HG02798 (cell line): ENCODE measurements at regions not wholly inside any gene's neighbourhood (a gene's known extent, or its start where the extent isn't known, plus 50 kb on each side); places are given as distances from the start of the nearest gene placed in this dataset.
A peak's percentile ranks its signal among the peaks of the same experiment; 100 is the strongest.
"Not testable (repeated sequence)": the region's sequence is repeated elsewhere in the genome, so short reads cannot be mapped to it uniquely, and the experiment has no call there.

ENCODE experiments used
- ATAC-seq: cut with Tn5 transposase; IDR thresholded peaks from one replicate; pipeline ENCODE4 v1.9.1; 2021; ENCODE audit warnings: mild to moderate bottlenecking; ENCODE audit not compliant: unreplicated experiment, poor library complexity

DNA sequence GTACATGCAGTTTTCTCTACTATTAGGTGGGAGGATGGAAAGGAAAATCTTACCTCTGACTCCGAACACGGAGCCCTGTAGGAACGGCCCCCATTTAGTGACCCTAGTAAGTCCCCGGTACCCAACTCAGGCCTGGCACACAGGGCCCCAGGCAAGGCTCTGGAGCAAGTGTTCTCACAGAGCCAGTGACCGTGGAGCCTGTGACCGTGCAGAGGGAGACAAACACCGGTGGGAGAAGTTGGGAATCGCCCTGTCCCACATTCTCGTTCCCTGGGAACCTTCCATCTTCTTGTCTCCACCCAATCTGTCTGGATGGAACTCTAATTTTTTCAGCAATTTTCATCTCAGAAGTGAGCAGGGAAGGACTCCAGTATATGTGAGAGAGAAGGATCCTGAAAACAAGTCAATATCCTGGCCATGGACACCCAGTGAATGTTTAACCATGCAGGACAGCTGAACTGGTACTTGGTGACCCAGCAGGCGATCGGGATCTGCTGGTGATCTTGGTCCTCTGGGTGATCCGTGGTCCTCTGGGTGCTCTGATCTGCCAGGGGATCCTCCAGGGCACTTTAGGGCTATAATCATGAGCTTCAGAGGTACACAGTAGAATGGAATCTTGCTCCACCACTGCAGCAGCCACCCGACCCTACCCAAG lies 348.6 kb upstream of the ID2 start:
- no peak for ATAC-seq

DNA sequence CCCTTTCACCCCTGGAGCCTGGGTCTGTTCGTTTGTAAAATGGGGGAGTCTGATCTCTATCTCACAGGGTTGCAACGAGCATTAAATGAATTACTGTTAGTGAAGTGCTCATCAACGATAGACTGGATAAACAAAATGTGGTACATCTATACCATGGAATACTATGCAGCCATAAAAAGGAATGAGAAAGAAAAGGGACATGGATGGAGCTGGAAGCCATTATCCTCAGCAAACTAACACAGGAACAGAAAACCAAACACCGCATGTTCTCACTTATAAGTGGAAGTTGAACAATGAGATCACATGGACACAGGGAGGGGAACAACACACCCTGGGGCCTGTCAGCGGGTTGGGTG lies 348.0 kb upstream of the ID2 start:
- ATAC-seq, result not testable (repeated sequence)

DNA sequence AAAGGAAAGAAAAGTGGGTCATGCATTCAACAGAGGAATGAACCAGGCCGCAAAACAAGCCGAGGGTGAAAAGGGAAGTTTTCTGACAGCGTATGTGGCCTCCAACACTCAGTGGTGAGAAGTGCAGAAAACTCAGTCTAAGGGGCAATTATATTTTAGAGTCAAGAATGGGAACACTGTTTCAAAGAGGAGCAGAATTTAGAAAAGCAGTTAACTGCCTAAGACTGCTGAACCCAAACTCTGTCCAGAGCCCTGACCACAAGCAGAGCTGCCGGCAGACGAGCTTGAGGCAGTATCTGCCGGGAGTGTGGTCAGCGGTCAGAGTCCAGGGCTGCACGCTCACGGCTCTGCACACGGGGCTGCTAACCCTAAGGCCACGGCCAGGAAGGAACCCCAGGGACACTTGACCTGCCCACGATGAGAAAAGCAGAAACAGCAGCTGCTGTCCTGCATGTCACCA lies 347.0 kb upstream of the ID2 start:
- ATAC-seq, result no peak

DNA sequence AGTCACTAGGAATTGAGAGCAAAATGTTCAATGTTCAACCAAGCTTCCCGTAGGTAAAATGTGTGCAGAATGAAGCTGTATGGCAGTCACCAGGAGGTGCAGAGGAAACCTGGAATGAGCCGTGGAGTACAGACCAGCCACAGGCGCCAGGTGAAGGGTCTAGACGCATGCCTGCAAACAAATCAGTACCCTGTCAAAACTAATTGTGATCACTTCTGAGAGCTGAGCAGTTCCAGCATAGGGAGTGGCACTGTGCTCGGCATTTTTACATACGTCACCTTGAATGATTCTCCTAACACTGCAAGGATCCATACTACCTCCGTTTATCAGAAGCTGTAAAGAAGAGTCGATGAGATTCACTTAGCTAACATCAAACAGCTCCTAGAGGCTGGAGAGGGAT lies 346.1 kb upstream of the ID2 start:
- ATAC-seq, result no peak

DNA sequence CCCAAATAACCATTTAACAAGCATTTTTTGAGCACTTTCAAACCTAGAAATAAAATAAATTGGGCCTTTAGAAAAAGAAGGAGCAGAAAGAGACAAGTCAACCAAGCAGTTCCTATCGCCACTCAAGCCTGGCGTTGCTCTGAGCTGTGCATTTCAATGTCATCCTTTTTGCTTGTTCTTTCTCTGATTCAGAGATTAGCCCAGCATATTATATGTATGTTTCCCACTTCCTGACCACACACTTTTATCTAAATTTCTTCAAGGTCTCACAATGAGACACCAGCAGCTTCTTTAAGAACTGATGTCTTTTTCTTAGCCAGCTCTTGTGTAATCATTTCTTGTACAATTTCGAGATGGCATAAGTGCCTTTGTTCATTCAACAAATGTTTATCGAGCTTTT lies 344.5 kb upstream of the ID2 start:
- ATAC-seq, result no peak

DNA sequence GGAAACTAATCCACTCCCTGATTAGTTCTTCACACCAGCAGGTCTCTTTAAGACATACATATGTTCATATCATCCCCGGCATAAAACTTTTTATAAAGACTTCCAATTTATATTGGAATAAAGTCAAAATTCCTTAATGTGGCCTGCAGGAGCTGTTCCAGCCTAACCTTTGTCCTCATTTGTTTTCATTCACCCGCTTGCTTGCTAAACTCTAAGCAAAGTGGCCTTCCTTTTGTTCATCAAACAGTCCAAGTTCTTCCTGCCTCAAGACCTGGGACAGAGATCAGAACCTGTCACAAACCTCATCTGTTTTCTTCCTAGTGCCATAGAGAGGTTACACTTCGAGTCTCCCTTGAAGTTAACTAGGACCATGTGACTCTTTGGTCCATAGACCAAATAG lies 339.4 kb upstream of the ID2 start:
- ATAC-seq, result no peak

DNA sequence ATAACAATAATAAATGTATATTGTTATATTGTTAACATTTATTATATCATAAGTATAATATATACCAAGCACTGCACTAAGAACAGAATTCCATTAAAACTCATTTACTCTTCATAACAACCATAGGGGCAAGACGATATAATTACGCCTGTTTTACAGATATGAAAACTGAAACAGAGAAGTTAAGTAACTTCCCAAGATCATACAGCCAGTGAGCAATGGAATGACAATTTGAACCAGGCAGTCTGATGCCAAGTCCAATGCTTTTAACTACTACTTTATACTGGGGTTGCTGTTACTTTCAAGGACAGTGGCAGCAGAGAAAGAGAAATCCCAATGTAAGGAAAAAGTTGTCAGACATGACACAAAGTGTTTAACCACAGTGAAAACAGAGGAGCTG lies 338.8 kb upstream of the ID2 start:
- ATAC-seq, result no peak

DNA sequence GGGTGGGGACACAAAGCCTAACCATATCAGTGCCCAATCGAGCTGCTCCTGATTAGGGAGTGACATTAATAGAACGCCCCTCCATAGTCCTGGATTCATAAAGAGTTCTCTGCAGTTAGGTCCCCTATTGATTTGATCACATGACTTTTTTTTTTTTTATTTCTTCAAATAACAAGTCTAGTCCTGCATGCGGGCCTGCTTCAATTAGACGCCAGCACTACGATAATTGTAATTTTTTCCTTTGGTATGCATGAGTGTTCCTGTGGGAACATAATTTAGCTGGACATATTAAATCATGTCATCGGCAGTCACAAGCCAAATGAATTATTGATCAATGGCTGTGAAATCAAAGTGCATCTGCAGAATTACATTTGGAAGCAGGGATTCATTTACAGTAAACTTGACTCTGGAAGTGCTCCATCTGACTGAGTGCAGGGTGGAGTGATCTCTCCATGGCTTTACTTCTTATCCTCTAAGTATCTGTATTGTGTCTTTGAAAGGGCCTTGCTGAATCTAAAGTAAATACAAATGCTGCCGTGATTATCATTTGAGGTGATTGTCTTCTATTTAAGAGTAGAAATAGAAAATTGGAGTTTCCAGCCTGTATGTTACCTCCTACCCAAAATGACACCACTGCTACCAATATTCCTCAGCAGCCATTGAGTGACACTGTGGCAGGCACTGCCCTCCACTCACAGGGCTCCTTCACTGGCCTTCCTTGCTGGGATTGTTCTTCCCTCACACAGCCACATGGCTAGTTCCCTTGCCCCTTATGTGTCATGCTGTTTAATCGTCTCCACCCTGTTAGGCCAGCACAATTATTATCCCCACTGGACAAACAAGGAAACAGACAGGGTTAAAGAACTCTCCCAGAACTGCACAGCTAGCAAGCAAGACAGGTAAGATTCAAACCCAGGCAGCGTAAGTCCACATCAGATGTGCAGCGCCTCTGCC lies 337.4 kb upstream of the ID2 start:
- ATAC-seq, result no peak

DNA sequence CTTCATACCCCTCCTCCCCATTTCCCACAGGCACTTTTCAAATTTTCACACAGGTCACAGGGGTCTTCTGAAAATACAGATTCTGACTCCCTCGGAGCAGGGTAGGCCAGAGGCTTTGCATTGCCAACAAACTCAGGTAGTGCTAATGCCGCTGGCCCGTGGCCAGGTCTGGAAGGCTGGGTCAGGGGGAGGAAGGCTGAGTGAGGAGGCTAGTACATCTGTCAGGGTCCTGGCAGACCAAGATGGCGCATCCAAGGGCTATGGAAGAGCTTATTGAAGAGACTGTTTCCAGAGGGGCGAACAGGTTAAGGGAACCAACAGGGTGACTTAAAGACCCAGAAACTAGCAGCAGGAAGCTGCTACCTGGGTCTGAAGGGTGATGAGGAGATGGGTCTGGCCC lies 336.7 kb upstream of the ID2 start:
- ATAC-seq, result no peak

DNA sequence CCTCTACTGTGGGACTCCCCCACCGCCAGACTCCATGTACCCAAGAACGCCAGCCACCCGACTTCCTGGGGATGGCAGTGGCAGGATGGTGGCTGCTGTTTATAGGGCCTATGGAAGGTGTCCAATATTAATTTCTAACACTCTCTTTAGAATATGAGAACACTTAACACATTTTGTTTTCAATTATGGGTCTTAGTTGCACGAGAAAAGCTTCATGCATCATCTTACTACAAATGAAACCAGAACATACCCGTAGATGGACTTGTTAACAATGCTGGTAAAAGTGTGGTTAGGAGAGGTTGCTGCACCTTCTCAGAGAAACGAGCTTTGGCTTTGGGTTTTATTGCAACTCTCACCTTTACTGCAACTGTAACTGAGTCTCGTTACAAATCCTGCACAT lies 335.6 kb upstream of the ID2 start:
- peak; percentile 39 for ATAC-seq

DNA sequence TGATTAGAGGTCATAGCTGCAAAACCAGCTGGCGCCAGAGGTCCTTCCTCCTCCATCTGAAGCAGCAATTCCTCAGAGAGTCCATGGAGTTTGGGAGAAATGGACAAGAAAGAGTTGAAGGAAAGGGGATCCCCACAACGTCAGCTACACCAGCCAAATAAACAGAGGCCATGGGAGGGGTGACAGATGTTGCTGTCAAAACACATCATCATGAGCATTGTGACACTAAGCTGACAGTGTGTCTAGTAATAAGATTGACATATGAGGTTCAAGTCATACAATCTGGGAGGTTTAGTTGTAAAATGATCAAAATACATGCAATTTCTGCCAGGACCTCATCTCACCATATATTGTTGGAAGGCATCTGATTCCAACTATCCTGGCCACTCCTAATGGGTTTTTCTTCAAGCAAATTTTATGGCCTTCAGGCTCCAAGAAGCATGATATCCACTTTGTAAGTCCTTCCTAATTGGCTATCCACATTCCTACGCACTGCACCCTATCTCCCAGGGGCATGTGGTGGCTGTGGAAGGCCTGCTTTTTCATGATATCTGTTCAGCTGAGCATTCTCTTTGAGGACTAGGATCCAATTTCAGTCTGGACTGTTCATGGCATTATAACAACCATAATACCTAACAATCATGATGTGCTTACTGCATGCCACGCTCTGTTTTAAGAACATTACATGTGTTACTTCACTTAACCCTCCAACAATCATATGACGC lies 335.0 kb upstream of the ID2 start:
- ATAC-seq, result no peak

DNA sequence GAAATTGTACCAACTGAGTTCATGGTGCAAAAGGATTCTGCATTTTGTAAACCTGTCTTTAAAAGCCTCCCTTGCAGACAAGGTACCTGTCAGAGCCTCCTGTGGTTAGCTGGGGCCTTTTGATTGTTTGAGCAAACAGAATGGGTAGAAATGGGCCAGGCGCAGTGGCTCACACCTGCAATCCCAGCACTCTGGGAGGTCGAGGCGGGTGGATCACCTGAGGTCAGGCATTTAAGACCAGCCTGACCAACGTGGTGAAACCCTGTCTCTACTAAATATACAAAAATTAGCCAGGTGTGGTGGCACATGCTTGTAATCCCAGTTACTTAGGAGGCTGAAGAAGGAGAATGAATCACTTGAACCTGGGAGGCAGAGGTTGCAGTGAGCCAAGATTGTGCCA lies 332.9 kb upstream of the ID2 start:
- not testable (repeated sequence) for ATAC-seq

DNA sequence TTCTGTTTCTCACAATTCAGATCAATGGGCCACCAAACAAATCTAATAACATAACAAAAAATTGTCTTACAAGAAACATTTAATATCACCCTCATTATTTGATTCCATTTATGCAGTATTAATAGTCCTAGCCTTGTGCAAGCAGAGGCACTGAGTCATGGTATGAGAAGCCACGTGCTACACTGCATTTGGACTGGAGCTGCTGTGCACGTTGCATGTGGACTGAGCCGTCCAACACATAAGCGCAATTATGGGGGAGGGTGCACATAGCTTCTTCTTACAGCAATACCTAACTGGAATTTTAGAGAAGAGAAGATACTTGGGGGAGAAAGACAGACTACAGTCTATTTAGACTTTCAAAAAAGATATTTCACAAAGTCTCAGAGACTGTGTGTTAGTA lies 329.6 kb upstream of the ID2 start:
- ATAC-seq, result no peak

DNA sequence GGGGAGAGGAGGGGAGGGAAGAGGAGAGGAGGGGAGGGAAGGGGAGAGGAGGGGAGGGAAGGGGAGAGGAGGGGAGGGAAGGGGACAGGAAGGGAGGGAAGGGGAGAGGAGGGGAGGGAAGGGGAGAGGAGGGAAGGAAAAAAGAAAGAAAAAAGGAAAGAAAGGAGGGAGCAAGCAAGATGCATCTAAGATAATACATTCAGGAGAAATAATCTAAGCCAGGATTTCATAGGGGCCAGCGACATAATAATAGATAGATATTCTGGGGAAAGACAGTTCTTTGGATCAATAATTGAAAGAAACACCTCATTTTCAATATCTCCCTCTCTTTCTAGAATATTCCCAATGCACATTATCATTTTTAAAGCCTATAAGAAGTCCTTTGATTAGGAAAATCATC lies 328.9 kb upstream of the ID2 start:
- ATAC-seq, result no peak

DNA sequence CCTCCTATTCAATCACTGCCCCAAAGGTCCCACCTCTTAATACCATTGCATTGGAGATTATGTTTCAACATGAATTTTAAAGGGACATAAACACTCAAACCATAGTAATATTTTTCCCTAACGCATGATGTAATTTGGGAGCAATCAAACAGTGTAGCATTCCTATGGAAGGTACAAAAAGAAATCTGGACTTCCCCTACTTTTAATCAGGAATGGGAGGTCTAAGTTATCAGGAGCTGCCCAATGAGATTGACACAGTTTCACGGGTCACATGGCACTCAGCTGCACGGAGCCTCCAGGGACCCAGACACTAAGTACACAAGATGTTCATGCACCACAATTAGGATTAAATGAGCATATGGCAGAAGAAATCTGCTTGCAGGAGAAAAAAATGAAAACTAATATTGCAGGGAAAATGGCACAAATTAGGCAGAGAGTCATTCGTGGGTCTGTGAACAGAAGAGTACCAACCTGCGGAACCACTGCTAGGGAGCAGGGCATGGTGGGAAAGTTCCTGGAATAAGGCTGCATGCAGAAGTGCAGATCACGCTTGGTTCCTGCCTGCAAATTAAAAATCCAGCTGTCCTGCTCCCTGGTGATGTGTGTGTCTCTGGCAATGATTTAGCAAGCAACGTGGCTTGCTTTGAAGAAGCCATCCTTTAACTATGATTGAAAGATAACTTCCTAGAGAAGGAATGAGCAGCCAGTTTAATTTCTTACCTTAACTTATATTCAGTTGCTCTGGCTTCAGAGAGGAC lies 326.6 kb upstream of the ID2 start:
- no peak for ATAC-seq

DNA sequence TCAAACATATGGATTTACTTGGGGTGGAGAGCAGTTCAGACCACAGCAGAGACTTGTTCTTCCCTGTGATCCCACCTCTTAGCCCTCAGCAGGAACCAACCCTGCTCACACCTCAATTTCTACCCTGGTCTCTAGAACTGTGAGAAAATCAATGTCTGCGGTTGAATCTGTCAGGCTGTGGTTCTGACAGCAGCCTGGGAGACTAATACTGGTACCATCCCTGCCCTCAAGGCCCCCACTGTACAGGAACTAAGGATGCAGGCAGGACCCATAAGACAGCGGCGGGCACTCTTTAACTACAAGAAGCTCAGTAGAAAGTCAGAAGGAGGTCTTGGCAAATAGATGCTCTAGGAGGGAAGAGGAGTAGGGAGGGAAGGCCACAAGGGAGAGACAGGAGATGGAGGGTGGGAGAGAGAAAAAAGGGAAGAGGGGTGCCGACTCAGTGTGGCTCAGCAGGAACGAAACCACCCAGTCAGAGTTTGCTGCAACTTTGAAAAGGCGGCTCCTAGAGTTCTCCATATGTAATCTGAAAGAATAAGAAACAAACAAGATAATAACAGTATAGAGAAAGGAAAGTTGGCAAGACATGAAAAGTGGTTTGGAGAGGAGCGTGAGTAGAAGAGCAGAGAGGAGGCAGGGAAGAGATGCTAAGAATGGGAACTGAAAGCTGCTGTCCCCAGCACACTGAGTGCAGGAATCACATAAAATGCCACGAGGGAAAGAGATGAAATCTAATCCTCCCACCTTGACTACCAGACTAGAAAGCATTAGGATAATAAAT lies 323.9 kb upstream of the ID2 start:
- ATAC-seq, result no peak

DNA sequence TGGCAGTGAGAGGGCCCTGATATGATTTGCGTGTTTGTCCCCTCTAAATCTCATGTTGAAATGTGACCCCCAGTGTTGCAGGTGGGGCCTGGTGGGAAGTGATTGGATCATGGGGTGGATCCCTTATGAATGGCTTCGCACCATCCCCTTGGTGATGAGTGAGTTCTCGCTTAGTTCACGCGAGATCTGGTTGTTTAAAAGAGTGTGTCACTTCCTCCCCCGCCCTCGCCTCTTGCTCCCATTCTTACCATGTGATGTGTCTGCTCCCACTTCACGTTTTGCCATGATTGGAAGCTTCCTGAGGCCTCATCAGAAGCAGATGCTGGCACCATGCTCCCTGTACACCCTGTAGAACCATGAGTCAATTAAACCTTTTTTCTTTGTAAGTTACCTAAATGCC lies 319.9 kb upstream of the ID2 start:
- ATAC-seq, result no peak

DNA sequence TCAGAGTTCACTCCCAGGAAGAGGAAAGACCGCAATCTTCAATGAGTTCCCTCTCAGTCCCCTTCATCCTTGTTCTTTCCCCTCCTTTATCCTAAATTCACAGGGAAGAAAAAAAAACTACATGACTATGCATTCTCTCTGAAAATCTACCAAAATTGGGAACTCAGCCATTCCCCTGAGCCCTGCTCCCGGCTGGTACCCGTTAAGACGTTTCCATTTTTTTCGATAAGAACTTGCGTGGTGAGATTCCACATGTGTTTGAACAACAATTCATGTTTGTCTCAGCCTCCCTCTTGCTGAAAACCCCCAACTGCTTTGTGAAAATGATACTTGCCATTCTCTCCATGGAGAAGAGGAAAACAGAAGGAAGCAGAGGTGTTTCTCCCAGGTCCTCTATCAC lies 318.7 kb upstream of the ID2 start:
- no peak for ATAC-seq

DNA sequence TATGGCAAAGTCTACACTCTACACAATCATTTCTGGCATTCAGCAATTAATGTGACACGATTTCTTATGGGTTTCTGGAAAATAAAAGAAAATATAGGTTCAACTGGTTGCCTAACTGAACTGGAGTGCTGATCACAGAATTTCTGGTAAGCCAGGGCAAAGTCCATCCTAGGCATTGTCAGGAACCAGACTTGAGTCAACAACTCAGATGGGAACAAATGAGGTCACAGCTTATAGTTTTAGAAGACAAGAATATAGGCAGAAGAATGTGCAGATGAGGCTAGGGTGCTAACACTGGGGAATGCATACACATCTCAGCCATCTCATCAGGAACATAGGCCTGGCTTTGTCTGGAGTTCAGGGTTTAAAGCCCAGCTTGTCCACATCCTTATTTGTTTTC lies 317.2 kb upstream of the ID2 start:
- no peak for ATAC-seq
